Lung (tissue), 11 donors: ENCODE measurements at regions not wholly inside any gene's neighbourhood (a gene's known extent, or its start where the extent isn't known, plus 50 kb on each side); places are given as distances from the start of the nearest gene placed in this dataset.

Experiments used
- ATAC-seq: fragments of 200-7000 bp; cut with Tn5 transposase; one replicate; pipeline ENCODE4 v1.9.1; 2020; ENCODE audit warnings: moderate number of reproducible peaks; ENCODE audit not compliant: insufficient read depth, low FRiP score
- DNase-seq, 3 donors: peaks; one replicate each; pipeline ENCODE4 v3.0.0-alpha.2; 2013 to 2017
- H3K27ac ChIP-seq, 2 donors: one replicate each; pipeline ENCODE4 v1.5.1; 2013; ENCODE audit warnings: mild to moderate bottlenecking in 2 of 2, moderate library complexity in 2 of 2, control low read depth in 1 of 2, inconsistent platforms in 1 of 2, low read depth in 1 of 2, low read length in 1 of 2
- H3K27me3 ChIP-seq, 3 donors: one replicate each; pipeline ENCODE4 v1.5.1; 2013; ENCODE audit warnings: low read length in 2 of 3; ENCODE audit not compliant: control insufficient read depth in 3 of 3, insufficient read depth in 3 of 3
- H3K36me3 ChIP-seq, 4 donors: one replicate each; pipeline ENCODE4 v1.5.1; 2013; ENCODE audit warnings: low read length in 4 of 4, mild to moderate bottlenecking in 1 of 4, moderate library complexity in 1 of 4; ENCODE audit not compliant: control insufficient read depth in 4 of 4, insufficient read depth in 4 of 4
- H3K4me1 ChIP-seq, 5 donors: one replicate each; pipeline ENCODE4 v1.5.1; 2013; ENCODE audit warnings: low read length in 5 of 5, mild to moderate bottlenecking in 2 of 5, moderate library complexity in 1 of 5; ENCODE audit not compliant: control insufficient read depth in 5 of 5, insufficient read depth in 5 of 5
- H3K4me3 ChIP-seq: one replicate; pipeline ENCODE4 v1.5.1; 2013; ENCODE audit warnings: mild to moderate bottlenecking, control low read depth, moderate library complexity
- H3K9ac ChIP-seq, 2 donors: one replicate each; pipeline ENCODE4 v1.5.1; 2013; ENCODE audit warnings: low read length in 2 of 2, control low read depth in 1 of 2; ENCODE audit not compliant: insufficient read depth in 1 of 2
- H3K9me3 ChIP-seq, 4 donors: one replicate each; pipeline ENCODE4 v1.5.1; 2013; ENCODE audit warnings: low read length in 3 of 4, mild to moderate bottlenecking in 1 of 4, moderate library complexity in 1 of 4; ENCODE audit not compliant: control insufficient read depth in 4 of 4, insufficient read depth in 3 of 4
- WGBS, 2 donors: extraction: QIAGEN DNeasy Blood & Tissue Kit; methylation state at CpG; one replicate each; pipeline ENCODE4 v1.1.7; 2013; 5-methylcytosine and 5-hydroxymethylcytosine counted together
- TF ChIP-seq, protein P1 (sequence below): IDR thresholded peaks from 2 replicates; pipeline ENCODE4 v1.5.1; 2012; ENCODE audit warnings: mild to moderate bottlenecking; ENCODE audit errors: control extremely low read depth, extremely low read depth
- donor health status: control.
- donor health status: control.
- donor health status: Bipolar disorder and iron deficiency.
- donor health status: healthy.
- donor health status: DM: yes; HTN: yes; CAD: no.

DNA sequence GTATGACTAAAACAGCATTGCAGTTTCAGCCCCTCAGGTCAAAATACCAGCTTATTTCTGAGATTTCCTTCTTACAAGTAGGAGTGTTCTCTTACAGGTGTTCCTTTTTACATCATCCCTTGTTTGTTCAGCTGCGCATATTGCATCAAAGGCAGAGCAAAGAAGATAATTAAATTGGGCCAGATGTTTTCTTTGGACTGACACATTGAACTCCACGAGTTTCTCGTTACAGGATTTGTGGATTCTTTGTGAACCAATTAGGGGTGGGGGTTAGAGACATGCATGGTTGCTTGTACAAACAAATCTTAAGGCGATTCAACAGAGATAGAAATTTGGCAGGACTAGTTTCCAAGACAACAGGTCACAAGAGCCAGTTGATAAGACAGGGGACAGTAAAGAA is 95.7 kb downstream of the SPANXN4 start:
- Histone ChIP-seq H3K4me3 (no peak overlapping the region), H3K4me1 (no peaks in the 10 kb centered on the region), H3K9me3 (peaks cover 0 to 2% (median 0%) of the 10 kb centered on the region in 4 donors), H3K27me3 (no peaks in the 10 kb centered on the region), H3K27ac (no peak overlapping the region), H3K36me3 (no peaks in the 10 kb centered on the region), H3K9ac (no peak overlapping the region)
- 45 to 60% methylated on average over 4 of the region's 4 CpGs for WGBS, 2 donors
- DNase-seq = peak in 1 of 3 donors; percentile 3
- TF ChIP-seq, protein P1, sequence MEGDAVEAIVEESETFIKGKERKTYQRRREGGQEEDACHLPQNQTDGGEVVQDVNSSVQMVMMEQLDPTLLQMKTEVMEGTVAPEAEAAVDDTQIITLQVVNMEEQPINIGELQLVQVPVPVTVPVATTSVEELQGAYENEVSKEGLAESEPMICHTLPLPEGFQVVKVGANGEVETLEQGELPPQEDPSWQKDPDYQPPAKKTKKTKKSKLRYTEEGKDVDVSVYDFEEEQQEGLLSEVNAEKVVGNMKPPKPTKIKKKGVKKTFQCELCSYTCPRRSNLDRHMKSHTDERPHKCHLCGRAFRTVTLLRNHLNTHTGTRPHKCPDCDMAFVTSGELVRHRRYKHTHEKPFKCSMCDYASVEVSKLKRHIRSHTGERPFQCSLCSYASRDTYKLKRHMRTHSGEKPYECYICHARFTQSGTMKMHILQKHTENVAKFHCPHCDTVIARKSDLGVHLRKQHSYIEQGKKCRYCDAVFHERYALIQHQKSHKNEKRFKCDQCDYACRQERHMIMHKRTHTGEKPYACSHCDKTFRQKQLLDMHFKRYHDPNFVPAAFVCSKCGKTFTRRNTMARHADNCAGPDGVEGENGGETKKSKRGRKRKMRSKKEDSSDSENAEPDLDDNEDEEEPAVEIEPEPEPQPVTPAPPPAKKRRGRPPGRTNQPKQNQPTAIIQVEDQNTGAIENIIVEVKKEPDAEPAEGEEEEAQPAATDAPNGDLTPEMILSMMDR = no peak
- ATAC-seq = no peak

DNA sequence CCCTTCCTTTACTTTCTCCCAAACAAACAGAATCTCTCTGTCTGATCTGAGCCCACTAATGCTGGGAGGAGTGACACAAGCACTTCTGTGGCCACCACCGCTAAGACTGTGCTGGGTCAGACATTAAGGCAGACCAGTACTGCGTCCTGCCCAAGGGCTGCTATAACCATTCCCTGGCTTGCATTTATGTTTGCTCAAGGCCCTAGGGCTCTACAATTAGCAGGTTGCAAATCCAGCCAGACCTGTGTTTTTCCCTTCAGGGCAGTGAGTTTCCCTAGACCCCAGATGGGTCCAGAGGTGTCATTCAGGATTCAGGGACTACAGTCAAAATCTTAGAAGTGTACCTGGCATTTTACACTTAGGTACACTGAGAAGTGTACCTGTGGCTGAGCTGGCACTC is 89.7 kb downstream of the SPANXN4 start:
- 93 to 100% methylated on average over 2 of the region's 2 CpGs for WGBS, 2 donors
- no peaks in the 10 kb centered on the region for H3K4me1 ChIP-seq
- no peak overlapping the region for H3K4me3 ChIP-seq
- TF ChIP-seq, protein P1 = no peak
- H3K36me3 ChIP-seq = no peaks in the 10 kb centered on the region
- no peak for DNase-seq
- no peaks in the 10 kb centered on the region for H3K27me3 ChIP-seq
- no peak overlapping the region for H3K27ac ChIP-seq
- ATAC-seq = no peak
- no peak overlapping the region for H3K9ac ChIP-seq
- peaks cover 0 to 5% (median 0%) of the 10 kb centered on the region in 4 donors for H3K9me3 ChIP-seq

GRCh38 chrX:143095816-143096215 is 70.1 kb downstream of the SPANXN4 start:
- no peak for DNase-seq
- Histone ChIP-seq H3K4me1 (no peaks in the 10 kb centered on the region), H3K36me3 (no peaks in the 10 kb centered on the region)

GRCh38 chrX:143095321-143095720 is 69.6 kb downstream of the SPANXN4 start:
- Histone ChIP-seq H3K27ac (no peak overlapping the region), H3K4me3 (no peak overlapping the region), H3K9ac (no peak overlapping the region), H3K27me3 (no peaks in the 10 kb centered on the region), H3K9me3 (no peaks in the 10 kb centered on the region), H3K4me1 (no peaks in the 10 kb centered on the region), H3K36me3 (no peaks in the 10 kb centered on the region)
- ATAC-seq = no peak
- no peak for DNase-seq
- 63 to 75% methylated on average over 5 of the region's 5 CpGs for WGBS, 2 donors
- TF ChIP-seq, protein P1 = no peak

More at GRCh38 chrX:143095816-143096215, 70.1 kb downstream of the SPANXN4 start:
- Histone ChIP-seq H3K9me3 (no peaks in the 10 kb centered on the region), H3K4me3 (no peak overlapping the region), H3K27me3 (no peaks in the 10 kb centered on the region), H3K9ac (no peak overlapping the region), H3K27ac (no peak overlapping the region)
- TF ChIP-seq, protein P1 = no peak
- no peak for ATAC-seq
